Endodermal cell (in vitro differentiated cells): ENCODE measurements at regions not wholly inside any gene's neighbourhood (a gene's known extent, or its start where the extent isn't known, plus 50 kb on each side); places are given as distances from the start of the nearest gene placed in this dataset.

Experiments used
- DNase-seq: peaks from one replicate; pipeline ENCODE4 v3.0.0-alpha.2; 2017
- H3K27ac ChIP-seq: 2 replicates; pipeline ENCODE4 v1.5.1; 2013; ENCODE audit warnings: mild to moderate bottlenecking, low read depth, low read length, moderate library complexity
- H3K27me3 ChIP-seq: 2 replicates; pipeline ENCODE4 v1.6.1; 2013; ENCODE audit warnings: mild to moderate bottlenecking, low read length, moderate library complexity; ENCODE audit not compliant: insufficient read depth, control insufficient read depth, poor library complexity, severe bottlenecking
- H3K36me3 ChIP-seq: 2 replicates; pipeline ENCODE4 v1.7.0; 2013; ENCODE audit warnings: mild to moderate bottlenecking, low read length, moderate library complexity; ENCODE audit not compliant: control insufficient read depth, insufficient read depth
- H3K4me1 ChIP-seq: one replicate; pipeline ENCODE4 v1.7.0; 2013; ENCODE audit warnings: low read length; ENCODE audit not compliant: control insufficient read depth, insufficient read depth
- H3K4me3 ChIP-seq: 2 replicates; pipeline ENCODE4 v1.5.1; 2013; ENCODE audit warnings: mild to moderate bottlenecking, low read length, moderate library complexity
- H3K9ac ChIP-seq: 2 replicates; pipeline ENCODE4 v1.6.1; 2013; ENCODE audit warnings: mild to moderate bottlenecking, low read length, moderate library complexity; ENCODE audit not compliant: poor library complexity, severe bottlenecking; ENCODE audit errors: extremely low read depth
- H3K9me3 ChIP-seq: 2 replicates; pipeline ENCODE4 v1.6.1; 2013; ENCODE audit warnings: mild to moderate bottlenecking, low read length, moderate library complexity; ENCODE audit not compliant: control insufficient read depth
- H3K27ac Mint-ChIP-seq: 2 replicates; pipeline ENCODE4 v1.8.0; 2020; ENCODE audit warnings: mixed read lengths
- H3K27me3 Mint-ChIP-seq: 2 replicates; pipeline ENCODE4 v1.8.0; 2021; ENCODE audit warnings: mild to moderate bottlenecking, mixed read lengths; ENCODE audit not compliant: insufficient read depth
- H3K36me3 Mint-ChIP-seq: 2 replicates; pipeline ENCODE4 v1.8.0; 2020; ENCODE audit warnings: low read depth, mixed read lengths
- H3K4me1 Mint-ChIP-seq: 2 replicates; pipeline ENCODE4 v1.8.0; 2020; ENCODE audit warnings: mixed read lengths
- H3K4me3 Mint-ChIP-seq: 2 replicates; pipeline ENCODE4 v1.8.0; 2020; ENCODE audit warnings: mild to moderate bottlenecking, moderate library complexity, mixed read lengths
- H3K9me3 Mint-ChIP-seq: 2 replicates; pipeline ENCODE4 v1.8.0; 2020; ENCODE audit warnings: mild to moderate bottlenecking, mixed read lengths
- CTCF ChIP-seq: fragments of 200-600 bp; sonication (generic); conservative IDR thresholded peaks from 2 replicates; pipeline ENCODE4 v1.5.0; 2021; ENCODE audit warnings: antibody characterized with exemption, mild to moderate bottlenecking
- WGBS, 2 experiments: methylation state at CpG; one replicate each; pipeline versions ENCODE4 v1.1.5 to v1.1.7; 2013; ENCODE audit warnings: missing lambda C conversion rate in 2 of 2, mixed read lengths in 1 of 2; ENCODE audit not compliant: insufficient coverage in 1 of 2, insufficient read length in 1 of 2; 5-methylcytosine and 5-hydroxymethylcytosine counted together

- Histone ChIP-seq H3K9ac (no peak overlapping the region), H3K9me3 (peaks cover 26% of the 10 kb centered on the region), H3K36me3 (peaks cover 7% of the 10 kb centered on the region), H3K27ac (no peak overlapping the region), H3K4me3 (no peak overlapping the region), H3K4me1 (peaks cover 18% of the 10 kb centered on the region), H3K27me3 (no peaks in the 10 kb centered on the region)
- Mint-ChIP-seq H3K27me3 (peaks cover 3% of the 10 kb centered on the region), H3K4me1 (peaks cover 59% of the 10 kb centered on the region), H3K36me3 (peaks cover 7% of the 10 kb centered on the region), H3K27ac (no peak overlapping the region), H3K9me3 (peaks cover 24% of the 10 kb centered on the region), H3K4me3 (no peak overlapping the region)
- DNase-seq: no peak
- 73 to 76% methylated on average over 2 to 3 of the region's 3 CpGs for WGBS, 2 experiments
- no peak for TF ChIP-seq CTCF
Measured at GRCh38 chr5:74538206-74538661, 102.3 kb downstream of the ENC1 start.

- Mint-ChIP-seq H3K27ac (no peak overlapping the region), H3K4me1 (peaks cover 52% of the 10 kb centered on the region), H3K4me3 (peak overlapping the region; percentile 25), H3K9me3 (peaks cover 39% of the 10 kb centered on the region), H3K36me3 (peaks cover 16% of the 10 kb centered on the region), H3K27me3 (peaks cover 11% of the 10 kb centered on the region)
- Histone ChIP-seq H3K36me3 (peaks cover 20% of the 10 kb centered on the region), H3K27me3 (no peaks in the 10 kb centered on the region), H3K9ac (no peak overlapping the region), H3K4me1 (peaks cover 14% of the 10 kb centered on the region), H3K9me3 (peaks cover 41% of the 10 kb centered on the region), H3K27ac (no peak overlapping the region), H3K4me3 (peak overlapping the region; percentile 73)
- no peak for TF ChIP-seq CTCF
- 32 to 67% methylated on average over 1 of the region's 1 CpG for WGBS, 2 experiments
- DNase-seq: no peak
Measured at GRCh38 chr5:74536658-74537057, 103.9 kb downstream of the ENC1 start.

GRCh38 chr5:74535926-74536325, 104.6 kb downstream of the ENC1 start:
- no peak overlapping the region for H3K27ac Mint-ChIP-seq
- peak overlapping the region; percentile 25 for H3K4me3 Mint-ChIP-seq
- DNase-seq: no peak
- H3K4me1 Mint-ChIP-seq: peaks cover 46% of the 10 kb centered on the region
- no peak overlapping the region for H3K27ac ChIP-seq
- TF ChIP-seq CTCF: no peak
- H3K9me3 ChIP-seq: peaks cover 49% of the 10 kb centered on the region
- H3K4me1 ChIP-seq: peaks cover 14% of the 10 kb centered on the region
- H3K9me3 Mint-ChIP-seq: peaks cover 44% of the 10 kb centered on the region
- H3K4me3 ChIP-seq: peak overlapping the region; percentile 73
- H3K36me3 ChIP-seq: peaks cover 27% of the 10 kb centered on the region
- 71% methylated on average over 2 of the region's 2 CpGs; no CpG with 5 or more reads in 1 of the 2 experiments for WGBS, 2 experiments
- no peaks in the 10 kb centered on the region for H3K27me3 ChIP-seq
- H3K9ac ChIP-seq: no peak overlapping the region
- H3K36me3 Mint-ChIP-seq: peaks cover 16% of the 10 kb centered on the region
- H3K27me3 Mint-ChIP-seq: peaks cover 14% of the 10 kb centered on the region
